Lung microvascular endothelial cell (primary cell): ENCODE measurements at regions not wholly inside any gene's neighbourhood (a gene's known extent, or its start where the extent isn't known, plus 50 kb on each side); places are given as distances from the start of the nearest gene placed in this dataset.
"Not testable (repeated sequence)": the region's sequence is repeated elsewhere in the genome, so short reads cannot be mapped to it uniquely, and the experiment has no call there.

Experiments used
- DNase-seq, 2 donors: peaks; one replicate each; pipeline versions ENCODE4 v3.0.0 to v3.0.0-alpha.2; 2010; ENCODE audit warnings: low read depth in 2 of 2

DNA sequence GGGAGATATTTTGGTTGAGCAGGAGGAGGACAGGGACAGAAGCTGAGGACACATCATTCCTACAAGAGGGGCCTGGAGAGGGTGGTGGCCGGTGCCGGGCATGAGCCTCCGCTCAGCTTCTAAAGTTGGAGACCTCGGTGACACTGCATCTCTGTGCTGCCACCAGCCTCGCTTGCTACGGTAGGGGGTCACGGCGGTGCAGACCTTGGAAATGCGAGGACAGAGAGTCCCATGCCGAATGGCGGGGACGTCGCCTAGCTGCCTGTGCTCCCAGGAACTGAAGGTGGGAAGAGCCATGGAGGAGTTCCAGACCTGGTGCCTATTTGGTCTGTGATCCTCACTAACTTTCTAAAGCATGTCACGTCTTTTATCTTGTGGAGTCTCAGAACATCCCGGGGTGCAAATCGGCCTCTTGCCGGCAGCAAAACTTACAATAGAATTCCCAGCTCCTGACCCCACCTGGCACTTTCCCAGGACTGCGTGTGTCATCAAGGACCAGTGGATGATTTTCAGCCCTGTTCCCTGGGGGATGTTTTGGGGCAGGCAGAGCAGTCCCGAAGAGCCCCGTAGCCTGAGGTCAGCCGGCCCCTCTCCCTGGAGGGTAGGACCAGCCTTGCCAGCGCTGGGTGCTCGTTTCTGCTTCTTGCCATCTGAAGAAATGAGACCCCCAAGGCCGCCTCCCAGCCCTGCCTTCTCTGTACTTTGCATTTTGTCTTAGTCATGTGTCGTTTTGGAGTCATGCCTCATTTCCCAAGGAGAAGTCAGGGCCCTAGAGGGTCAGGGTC lies 205.8 kb upstream of the SHH start:
- no peak for DNase-seq

DNA sequence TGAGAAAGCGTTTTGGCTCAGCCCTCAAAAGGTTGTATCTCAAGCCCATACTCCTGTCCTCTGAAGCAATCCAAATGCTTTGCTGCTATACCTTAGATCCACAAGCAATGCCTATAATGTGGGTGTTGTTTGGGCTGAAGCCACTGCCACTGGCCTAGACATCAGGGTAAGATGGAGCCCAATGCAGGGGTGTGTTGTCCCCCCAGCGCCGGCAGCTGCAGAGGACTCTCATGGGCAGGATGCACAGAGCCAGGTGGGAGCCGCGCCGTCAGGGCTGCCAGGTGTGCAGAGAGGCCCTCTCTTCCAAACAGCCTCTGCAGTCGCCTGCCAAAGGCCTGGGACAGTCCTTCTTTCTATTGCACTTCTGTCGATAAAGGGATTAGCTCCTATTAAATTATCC lies 205.2 kb upstream of the SHH start:
- no peak for DNase-seq

DNA sequence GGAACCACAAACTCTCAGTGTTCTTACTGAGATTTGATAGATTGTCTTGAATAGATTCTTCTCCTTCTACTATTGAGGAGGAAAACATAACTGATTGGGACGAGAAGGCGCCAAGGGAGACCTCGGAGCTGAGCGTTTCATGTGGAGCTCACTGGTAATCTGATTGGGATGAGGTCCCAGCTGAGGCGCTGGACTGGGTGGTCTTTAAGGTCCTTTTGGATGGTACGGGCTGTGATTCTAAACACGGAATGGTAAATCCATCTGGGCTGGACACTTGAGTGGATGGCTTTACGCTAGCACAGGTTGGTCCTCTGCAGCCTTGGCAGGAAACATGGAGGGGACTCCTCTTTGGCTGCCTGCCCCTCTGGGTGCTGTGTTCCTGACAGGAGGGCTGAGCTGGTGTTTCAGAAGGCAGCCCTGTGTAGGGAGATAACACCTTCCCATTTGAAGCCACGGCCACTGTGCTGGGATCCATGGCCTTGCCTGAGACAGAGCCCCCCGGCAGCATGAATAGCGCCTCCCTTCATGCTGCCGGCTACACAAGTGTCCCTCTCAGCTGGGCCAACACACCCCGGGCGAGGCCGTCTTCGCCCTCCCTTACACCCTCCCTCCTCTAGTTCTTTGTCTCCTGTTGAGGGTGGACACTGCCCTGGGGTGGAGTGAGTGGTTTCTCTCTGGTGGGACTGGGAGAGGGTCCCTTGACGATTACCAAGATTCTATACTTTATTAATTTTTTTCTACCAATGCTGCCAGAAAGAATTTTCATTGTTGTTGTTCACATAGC lies 203.2 kb upstream of the SHH start:
- DNase-seq: no peak

DNA sequence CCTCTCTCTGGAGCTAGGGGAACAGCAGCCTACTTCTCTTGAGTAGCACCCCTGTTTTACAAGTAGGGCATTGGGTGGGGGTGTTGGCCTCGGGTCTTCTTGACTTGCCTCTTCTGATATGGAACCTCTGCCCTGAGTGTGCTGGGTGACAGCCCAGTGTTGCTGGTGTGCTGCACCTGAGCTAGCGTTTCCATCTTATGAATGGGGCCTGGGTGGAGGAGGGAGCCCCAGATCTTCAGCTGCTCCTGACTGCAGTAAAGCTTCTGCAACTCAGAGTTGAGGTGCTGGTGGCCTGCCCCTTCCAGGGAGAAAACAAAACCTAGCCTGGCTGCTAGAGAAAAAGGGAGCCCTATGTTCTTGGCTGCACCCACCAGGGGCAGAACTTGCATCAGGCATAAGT lies 202.5 kb upstream of the SHH start:
- DNase-seq: no peak

DNA sequence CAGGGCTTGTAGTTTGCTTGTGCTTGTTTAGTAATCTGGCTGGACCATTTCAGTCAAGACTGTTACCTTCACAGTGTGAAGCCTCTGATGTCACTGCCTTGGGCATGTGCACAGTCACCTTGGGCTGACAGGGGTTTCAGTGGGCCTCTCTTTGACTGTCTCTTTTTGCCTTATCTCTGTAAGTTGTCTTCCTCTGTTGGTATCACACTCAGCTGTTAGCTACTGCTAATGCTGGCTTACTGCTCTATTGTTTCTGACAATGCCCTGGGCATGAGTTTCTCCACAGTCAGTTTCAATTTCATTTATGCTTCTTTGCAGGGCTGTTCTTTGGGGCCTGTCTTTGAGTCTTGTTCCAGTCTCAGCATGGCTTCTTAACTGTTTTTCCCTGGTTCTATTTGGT lies 201.9 kb upstream of the SHH start:
- no peak for DNase-seq

DNA sequence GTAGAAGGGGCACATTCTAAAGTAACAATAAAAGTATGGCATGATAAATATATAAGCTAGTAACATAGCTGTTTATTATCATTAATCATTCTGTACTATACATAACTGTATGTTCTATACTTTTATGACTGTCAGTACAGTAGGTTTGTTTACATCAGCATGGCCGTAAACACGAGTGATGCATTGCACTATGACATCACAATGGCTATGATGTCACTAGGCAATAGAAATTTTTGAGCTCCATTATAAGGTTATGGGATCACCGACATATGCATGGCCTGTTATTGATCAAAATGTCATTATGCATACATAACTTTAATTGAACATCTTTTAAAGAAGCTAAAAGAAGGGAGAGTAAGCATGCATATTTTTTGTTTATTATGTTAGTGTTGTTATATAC lies 200.1 kb upstream of the SHH start:
- no peak for DNase-seq

DNA sequence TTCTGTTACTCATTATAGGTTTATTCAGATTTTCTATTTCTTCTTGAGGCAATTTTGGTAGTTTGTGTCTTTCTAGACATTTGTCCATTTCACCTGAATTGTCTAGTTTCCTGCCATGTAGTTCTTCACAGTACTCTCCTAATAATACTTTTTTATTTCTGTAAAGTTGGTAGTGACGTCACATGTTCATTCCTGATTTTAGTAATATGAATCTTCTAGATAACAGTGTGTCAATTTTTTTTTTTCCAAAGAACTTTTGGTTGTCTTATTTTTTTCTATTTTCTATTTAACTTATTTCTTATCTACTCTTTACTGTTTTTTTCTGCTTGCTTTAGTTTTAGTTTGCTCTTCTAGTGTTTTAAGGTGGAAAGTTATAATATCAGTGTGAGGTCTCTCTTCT lies 197.3 kb upstream of the SHH start:
- no peak for DNase-seq

DNA sequence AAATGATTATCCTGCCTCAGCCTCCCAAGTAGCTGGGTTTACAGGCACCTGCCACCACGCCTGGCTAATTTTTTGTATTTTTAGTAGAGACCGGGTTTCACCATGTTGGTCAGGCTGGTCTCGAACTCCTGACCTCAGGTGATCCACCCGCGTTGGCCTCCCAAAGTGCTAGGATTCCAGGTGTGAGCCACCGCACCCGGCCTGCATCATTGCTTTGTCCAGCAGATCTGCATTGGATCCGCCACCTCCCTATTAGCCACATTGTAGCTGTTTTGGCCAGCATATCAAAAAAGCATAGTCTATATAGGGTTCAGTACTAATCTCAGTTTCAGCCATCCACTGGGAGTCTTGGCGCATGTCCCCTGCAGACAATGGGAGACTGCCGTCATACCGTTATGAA lies 194.6 kb upstream of the SHH start:
- not testable (repeated sequence) for DNase-seq

DNA sequence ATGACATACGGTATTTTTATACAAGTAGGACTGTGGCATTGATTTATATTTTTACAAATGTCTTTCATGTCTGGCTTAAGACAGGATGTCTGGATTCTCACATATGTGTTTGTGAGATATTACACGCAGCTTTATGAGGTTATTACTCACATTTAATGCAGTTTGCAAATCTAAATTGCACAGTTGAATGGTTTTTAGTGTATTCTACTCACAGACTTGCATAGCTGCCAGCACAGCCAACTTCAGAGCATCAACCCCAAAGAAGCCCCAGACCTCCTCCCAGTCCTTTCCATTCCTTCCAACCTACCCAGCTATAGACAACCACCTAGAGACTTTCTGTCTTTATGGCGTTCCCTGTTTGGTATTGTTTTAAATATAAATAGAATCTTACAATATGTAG lies 193.8 kb upstream of the SHH start:
- DNase-seq: no peak

DNA sequence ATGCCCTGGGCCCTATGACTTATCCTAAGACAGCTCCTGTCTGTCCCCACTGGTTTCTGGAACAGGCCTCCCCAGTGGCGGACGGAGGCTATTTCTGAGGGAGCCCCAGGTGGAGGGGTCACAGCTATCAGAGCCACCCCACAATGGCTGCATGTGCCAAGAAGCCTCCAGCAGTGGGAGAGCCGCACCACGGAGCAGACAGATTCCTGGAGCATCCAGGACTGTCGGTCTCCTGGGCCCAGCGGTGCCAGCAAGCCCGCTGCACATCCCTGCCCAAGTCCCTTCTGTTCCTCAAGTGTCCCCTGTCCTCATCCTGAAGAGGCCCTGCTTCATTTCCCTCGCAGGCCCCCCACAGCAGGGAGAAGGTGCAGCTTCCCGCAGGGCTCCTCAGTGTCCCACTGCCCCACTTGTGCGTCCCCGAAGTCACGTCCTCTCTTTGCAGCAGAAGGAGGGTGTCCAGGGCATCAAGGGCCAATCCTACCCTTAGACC lies 193.0 kb upstream of the SHH start:
- DNase-seq: no peak

DNA sequence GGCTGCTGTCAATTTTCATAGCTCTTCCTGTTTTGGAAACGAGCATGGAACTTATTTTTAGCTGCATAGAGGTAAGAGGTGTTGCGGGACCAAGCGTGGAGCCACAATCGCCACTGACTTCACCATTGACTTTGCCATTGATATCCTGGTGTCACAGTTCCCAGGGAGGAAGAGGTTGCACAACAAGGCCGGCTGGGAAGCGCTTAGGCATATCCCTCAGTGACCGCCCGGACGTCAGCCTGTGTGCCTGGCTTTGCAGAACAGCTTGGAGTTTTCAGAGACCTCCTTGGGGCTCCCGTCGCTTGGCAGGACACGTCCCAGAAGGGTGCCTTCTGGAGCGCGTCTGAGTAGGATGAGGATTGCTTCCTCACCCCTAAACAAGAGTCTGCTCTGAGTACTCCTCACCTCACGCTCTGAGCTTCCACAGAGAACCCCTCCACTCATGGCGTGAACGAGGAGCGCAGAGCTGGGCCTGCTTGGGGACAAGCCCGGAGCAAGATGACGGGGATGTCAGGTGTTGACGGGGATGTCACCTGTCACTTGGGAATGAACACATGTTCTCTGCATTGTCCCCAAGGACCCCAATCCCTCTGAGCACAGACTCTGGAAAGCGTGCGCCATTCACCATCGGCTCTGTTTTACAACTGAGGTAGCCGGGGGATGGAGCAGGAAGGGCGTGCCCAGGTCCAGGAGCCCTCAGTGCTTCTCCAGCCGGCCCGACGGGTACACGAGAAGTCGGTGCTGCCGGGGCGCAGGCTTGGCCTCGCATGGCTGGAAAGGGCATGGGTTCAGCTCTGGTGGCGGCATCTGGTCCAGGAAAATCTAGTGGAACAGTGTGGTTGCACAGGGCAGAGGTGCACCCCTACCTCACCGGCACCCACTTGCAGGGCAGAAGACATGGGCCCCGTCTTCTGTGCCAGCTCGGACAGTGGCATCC lies 192.3 kb upstream of the SHH start:
- no peak for DNase-seq

DNA sequence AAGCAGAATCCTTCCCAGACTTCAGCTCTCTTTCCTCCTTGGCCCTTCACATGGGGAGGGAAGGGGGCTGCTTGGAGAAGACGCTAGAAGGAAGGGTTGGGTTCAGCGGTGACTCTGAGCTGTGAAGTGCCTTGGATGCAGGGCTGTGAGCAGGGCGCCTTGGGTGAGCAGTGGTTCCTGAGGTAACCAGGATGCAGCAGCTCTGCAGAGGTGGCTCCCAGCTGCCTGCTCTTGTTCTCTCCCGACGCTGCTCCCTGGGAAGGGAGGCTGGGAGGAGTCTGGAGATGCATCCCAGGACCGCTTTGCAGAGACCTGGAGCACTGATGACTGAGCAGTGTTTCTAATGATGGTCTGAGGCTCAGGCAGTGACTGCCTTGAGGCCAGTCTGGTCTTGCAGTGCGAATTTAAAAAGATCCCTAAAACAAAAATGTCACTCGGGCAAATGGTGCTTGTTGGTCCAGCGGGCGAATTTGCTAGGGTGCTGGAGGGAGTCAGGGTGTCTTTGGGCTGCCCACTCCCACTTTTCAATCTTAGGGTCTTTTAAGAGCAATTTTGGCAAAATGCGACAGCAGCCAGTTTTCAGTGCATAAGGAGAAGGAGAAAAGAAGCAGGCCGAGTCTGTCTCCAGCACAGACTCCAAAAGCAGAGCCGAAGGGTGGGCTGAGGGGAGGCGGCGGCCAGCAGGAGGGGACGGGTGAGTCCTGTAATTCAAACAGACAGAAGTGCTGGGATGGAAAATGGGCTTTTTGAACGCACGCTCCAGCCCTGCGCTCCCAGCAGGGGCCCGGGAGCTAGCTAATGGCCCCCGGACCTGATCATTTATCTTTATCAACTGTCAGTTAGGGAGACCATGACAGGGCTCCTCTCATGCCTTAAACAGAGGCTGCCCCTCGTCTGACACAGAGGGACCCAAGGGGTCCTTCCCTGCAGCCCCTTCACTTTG lies 191.2 kb upstream of the SHH start:
- DNase-seq: no peak

DNA sequence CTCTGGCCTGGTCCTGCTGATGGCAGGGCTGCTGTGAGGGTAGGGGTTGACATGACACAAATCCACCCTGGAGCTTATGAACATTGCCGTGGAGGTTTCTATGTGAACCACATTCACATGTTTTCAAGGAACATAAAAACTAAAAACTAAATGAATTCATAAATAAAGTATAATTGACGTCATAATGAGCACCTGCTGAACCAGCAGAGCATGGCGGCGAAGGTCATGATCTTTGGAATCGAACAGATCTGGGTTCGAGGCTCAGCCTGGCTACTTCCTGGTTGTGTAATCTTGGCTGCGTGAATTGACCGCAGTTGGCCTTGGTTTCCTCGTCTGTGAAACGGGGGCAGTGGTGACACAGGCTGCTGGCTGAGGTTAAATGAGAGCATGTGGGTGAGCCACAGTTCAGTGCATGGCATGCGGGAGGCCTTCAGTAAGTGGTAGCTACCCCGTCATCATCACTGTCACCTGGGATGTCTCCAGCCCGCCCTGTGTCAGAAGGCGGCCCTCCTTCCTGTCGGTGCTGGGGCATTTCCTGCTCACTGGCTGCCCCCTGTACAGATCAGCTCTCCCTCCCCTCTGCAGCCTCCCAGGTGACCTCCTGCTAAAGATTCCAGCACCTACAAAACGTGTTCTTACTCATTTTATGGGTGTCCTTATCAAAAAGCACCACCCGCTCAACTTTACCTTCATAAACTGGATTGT lies 190.3 kb upstream of the SHH start:
- no peak for DNase-seq

DNA sequence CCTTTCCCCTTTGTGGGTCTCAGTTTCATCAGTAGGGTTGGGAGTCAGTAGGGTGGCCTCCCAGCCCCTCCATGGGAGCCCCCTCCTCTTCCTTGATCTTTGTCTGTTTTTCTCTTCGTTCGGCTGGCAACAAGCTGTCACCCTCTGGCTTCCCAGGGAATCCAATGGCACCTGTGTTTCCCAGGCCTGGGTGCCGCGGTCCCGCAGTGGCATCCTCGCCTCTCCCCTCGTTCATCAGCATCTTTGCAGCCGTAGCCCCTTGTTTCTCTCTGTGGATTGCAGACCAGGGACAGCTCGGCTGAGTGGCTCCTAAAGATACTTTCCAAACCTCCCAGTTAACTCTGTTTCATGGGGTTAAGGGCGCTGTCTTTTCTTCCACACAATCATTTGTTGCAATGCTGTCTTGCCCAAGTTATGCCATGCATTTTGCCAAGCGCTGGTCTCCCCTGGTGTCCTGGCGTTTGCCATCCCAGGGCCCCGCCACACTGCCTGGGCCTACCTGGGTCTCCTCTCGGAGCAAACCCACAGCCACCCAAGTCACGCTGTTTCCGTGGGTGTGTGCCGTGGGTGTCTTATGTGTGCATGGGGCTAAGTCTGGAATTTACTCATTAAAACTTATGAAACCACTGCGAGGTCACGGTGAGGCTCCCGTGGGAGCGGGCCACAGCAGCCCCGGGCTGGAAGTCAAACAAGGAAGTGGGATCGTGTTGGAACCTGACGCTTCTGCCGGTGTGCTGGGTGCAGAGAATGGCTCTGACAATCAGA lies 189.4 kb upstream of the SHH start:
- no peak for DNase-seq

DNA sequence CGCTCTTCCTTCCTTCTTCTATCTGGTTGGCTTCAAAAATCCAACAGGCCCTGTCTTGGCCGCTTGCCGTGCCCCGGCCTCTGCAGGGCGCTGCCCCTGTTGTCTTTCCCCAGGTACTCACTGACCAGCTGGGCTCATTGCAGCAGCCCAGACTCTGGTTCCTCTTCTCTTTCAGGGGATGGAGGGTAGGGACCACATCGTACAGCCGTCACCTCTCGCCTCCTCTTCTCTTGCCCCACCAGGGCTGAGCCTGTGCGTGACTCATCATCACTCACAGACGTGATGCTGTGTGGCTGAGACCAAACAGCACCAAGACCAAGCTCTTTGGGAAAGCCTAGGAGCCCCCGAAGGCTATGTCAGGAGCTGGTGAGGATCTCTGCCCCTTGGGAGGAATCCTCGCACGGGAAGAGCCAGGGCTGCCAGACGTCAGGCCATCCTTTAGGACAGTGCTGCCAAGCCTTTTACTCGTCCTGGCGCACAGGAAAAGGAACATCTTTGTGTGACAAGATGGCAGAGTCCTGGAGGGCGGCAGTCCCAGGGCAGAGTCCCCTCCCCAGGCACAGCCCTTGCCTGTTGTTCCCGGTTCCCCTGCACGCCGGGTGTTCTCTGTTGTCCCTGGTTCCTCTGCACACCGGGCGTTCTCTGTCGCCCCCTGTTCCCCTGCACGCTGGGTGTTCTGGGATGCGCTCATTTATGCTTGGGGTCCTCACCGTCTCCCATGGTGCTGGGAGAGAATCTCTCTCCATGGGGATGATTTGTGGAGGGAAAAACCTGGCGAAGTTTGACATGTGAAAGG lies 188.5 kb upstream of the SHH start:
- DNase-seq: no peak

DNA sequence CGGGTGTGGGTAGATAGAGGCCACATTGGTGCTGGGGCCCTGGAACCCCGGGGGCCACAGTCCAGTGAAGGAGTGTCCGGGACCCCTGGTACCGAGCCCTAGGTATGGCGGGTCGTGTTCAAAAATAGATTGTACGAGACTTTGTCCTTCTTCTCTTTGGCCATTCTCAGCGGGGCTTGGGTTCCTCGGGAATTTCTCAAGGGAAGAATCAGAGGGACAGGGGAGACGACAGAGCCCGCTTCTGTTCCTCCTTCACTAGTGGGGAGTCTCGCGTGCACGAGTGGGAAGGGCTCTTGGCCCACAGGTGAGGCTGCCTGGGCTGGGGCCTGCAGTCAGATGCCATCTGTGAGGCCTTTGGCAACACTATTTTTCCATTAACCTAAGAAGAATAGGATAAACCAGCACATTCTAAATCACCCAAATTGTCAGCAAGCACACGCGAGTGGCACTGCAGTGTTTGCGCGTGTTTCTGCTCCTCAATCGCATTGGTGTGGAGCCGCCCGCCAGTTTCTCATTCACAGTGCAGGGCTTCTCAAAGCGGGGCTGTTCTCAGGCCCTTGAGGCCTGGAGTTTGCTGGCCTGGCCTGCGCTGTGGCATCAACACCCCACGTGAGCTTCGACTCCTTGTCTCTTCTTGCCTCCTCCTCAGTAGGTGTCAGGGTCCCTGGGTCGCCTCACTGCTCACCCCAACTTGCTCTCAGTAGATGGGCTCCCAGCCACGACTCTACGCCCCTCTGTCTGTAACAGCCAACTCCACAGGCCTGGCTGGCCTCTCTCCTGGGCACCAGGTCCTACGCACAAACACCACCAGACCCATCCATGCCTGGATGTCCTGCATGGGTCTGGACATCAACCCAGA lies 187.6 kb upstream of the SHH start:
- DNase-seq: no peak

DNA sequence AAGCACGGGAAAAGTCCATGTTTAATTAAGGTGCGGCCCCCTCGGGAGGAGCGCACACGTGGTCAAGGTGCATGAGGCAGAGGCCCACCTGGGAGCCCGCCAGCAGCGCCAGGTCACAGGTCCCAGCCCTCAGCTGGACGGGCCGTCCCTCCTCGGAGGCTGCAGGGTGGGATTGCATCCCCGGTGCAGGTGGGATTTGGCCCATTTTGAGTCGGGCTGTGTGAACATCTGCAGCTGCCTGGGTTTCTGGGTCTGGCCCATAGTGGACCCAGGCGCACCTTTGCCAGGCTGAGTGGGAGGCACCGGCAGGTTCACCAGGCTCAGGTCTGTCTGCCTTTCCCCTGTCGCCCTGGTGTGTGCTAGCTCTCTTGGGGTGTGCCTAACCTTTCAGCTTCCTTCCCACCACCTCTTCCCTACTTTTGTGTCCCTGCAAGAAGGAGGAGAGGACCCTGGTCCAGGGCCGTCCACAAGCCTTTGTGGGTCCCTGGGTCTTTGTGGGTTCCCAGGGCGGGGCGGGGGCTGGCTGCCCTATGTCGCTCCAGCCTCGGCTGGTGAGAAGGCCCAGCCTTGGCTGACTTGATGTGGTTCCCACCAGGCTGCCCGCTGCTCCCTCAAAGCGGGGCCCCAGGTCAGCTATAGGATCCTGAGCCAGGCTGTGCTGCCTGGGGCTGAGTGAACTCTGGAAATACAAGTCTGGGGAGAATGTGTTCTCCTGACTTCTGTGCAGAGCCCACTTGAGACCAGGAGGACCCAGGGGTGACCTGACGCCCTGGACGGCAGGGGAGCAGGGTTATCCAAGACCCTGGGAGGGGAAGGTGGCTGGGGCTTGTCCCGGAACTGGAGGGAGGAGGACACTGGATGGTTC lies 186.7 kb upstream of the SHH start:
- no peak for DNase-seq
